SK-N-SH (cell line): ENCODE measurements at regions not wholly inside any gene's neighbourhood (a gene's known extent, or its start where the extent isn't known, plus 50 kb on each side); places are given as distances from the start of the nearest gene placed in this dataset.

Source experiments
- CTCF ChIA-PET: fragments of 300-600, 350-600 bp; formaldehyde crosslinking; extraction: SDS; loops from one replicate; lab custom pipeline; 2021; lab: Yijun Ruan, JAX
- POLR2A ChIA-PET: fragments of 350-600 bp; sonication (Branson Sonifier 250); formaldehyde crosslinking; extraction: SDS; loops from one replicate; lab custom pipeline; 2020; ENCODE audit warnings: antibody characterized with exemption, inconsistent platforms; lab: Yijun Ruan, JAX
- DNase-seq: peaks from one replicate; pipeline ENCODE4 v3.0.0; 2012
- H2AFZ ChIP-seq: fragments of 200-600 bp; sonication (generic); 2 replicates; pipeline ENCODE4 v1.8.1; 2016; ENCODE audit warnings: antibody characterized with exemption, mild to moderate bottlenecking, low read depth
- H3F3A ChIP-seq: fragments of 200-600 bp; sonication (generic); replicated peaks from 2 replicates; pipeline ENCODE3; 2016; ENCODE audit warnings: antibody characterized with exemption, mild to moderate bottlenecking; ENCODE audit not compliant: insufficient read depth
- H3K27ac ChIP-seq, 2 experiments: fragments of 200-500 bp in 1 of 2; fragments of 200-600 bp in 1 of 2; sonication (Bioruptor generic) in 1 of 2; sonication (generic), shearing (Covaris generic) in 1 of 2; 2 replicates each; pipeline versions ENCODE4 v1.5.1 to v1.6.1; 2014 to 2016; ENCODE audit warnings: low read depth in 2 of 2, inconsistent platforms in 1 of 2, low read length in 1 of 2, mild to moderate bottlenecking in 1 of 2, mixed read lengths in 1 of 2
- H3K27me3 ChIP-seq: fragments of 200-600 bp; sonication (generic), shearing (Covaris generic); 2 replicates; pipeline ENCODE4 v1.6.1; 2016; ENCODE audit warnings: mixed run types; ENCODE audit not compliant: insufficient read depth
- H3K36me3 ChIP-seq, 2 experiments: fragments of 200-500 bp in 1 of 2; fragments of 200-600 bp in 1 of 2; sonication (Bioruptor generic) in 1 of 2; sonication (generic) in 1 of 2; replicated peaks in 1 of 2; 2 replicates each; pipeline versions ENCODE3 to v1.5.1; 2014 to 2016; ENCODE audit warnings: low read length in 1 of 2, mild to moderate bottlenecking in 1 of 2; ENCODE audit not compliant: insufficient read depth in 2 of 2, control insufficient read depth in 1 of 2
- H3K4me1 ChIP-seq, 2 experiments: fragments of 200-500 bp in 1 of 2; fragments of 200-600 bp in 1 of 2; sonication (Bioruptor generic) in 1 of 2; sonication (generic), shearing (Covaris generic) in 1 of 2; 2 replicates each; pipeline versions ENCODE4 v1.5.1 to v1.6.1; 2014 to 2016; ENCODE audit warnings: low read depth in 1 of 2, low read length in 1 of 2, mixed run types in 1 of 2; ENCODE audit not compliant: insufficient read depth in 2 of 2, control insufficient read depth in 1 of 2
- H3K4me2 ChIP-seq: fragments of 200-600 bp; sonication (generic), shearing (Covaris generic); 2 replicates; pipeline ENCODE4 v1.6.1; 2017; ENCODE audit warnings: mixed run types
- H3K4me3 ChIP-seq, 2 experiments: fragments of 200-500 bp in 1 of 2; fragments of 200-600 bp in 1 of 2; sonication (Bioruptor generic) in 1 of 2; sonication (generic), shearing (Covaris generic) in 1 of 2; 2 replicates each; pipeline versions ENCODE4 v1.5.1 to v1.8.1; 2014 to 2016; ENCODE audit warnings: low read depth in 2 of 2, inconsistent platforms in 1 of 2, low read length in 1 of 2, mild to moderate bottlenecking in 1 of 2, mixed read lengths in 1 of 2, moderate library complexity in 1 of 2
- H3K79me2 ChIP-seq: fragments of 200-600 bp; sonication (generic); 2 replicates; pipeline ENCODE4 v1.8.1; 2017; ENCODE audit warnings: mild to moderate bottlenecking; ENCODE audit not compliant: insufficient read depth
- H3K9ac ChIP-seq: fragments of 200-600 bp; sonication (generic); 2 replicates; pipeline ENCODE4 v1.6.1; 2017; ENCODE audit warnings: mixed run types
- H3K9me2 ChIP-seq: fragments of 200-600 bp; sonication (generic); 2 replicates; pipeline ENCODE4 v1.6.1; 2017; ENCODE audit warnings: mixed run types
- H3K9me3 ChIP-seq: fragments of 200-600 bp; sonication (generic); 2 replicates; pipeline ENCODE4 v1.6.1; 2017; ENCODE audit warnings: mixed run types, mild to moderate bottlenecking, moderate library complexity
- H4K20me1 ChIP-seq: fragments of 200-600 bp; sonication (generic); 2 replicates; pipeline ENCODE4 v1.6.1; 2017; ENCODE audit warnings: mild to moderate bottlenecking, mixed run types; ENCODE audit not compliant: insufficient read depth
- ELF1 ChIP-seq: IDR thresholded peaks from 2 replicates; pipeline ENCODE4 v1.4.0; 2012
- EP300 ChIP-seq, 2 experiments: IDR thresholded peaks; 2 replicates each; pipeline versions ENCODE4 v1.4.0 to v1.6.1; 2012; ENCODE audit warnings: borderline replicate concordance in 1 of 2, low read depth in 1 of 2, low read length in 1 of 2
- FOXJ3 ChIP-seq: sonication (generic); formaldehyde crosslinking; IDR thresholded peaks from 2 replicates; pipeline ENCODE4 v1.5.1; 2020; ENCODE audit warnings: mild to moderate bottlenecking, missing genetic modification reagents
- FOXM1 ChIP-seq: IDR thresholded peaks from 2 replicates; pipeline ENCODE4 v1.4.0; 2012; ENCODE audit warnings: low read depth, mild to moderate bottlenecking
- GATA2 ChIP-seq: sonication (generic); formaldehyde crosslinking; IDR thresholded peaks from 2 replicates; pipeline ENCODE4 v1.5.0; 2020; ENCODE audit warnings: mild to moderate bottlenecking, missing genetic modification reagents
- MXI1 ChIP-seq: IDR thresholded peaks from 2 replicates; pipeline ENCODE4 v1.6.1; 2012; ENCODE audit warnings: mild to moderate bottlenecking, low read depth, low read length, improper control_type of control experiment
- POLR2AphosphoS5 ChIP-seq: IDR thresholded peaks from 2 replicates; pipeline ENCODE4 v1.6.1; 2012; ENCODE audit warnings: low read depth, low read length
- RAD21 ChIP-seq: IDR thresholded peaks from 2 replicates; pipeline ENCODE4 v1.6.1; 2012; ENCODE audit warnings: mild to moderate bottlenecking, low read length
- RXRA ChIP-seq: IDR thresholded peaks from 2 replicates; pipeline ENCODE4 v1.4.0; 2012; ENCODE audit warnings: low read depth, mild to moderate bottlenecking, borderline replicate concordance
- SIN3A ChIP-seq: IDR thresholded peaks from 2 replicates; pipeline ENCODE4 v1.6.1; 2012; ENCODE audit warnings: low read depth, mild to moderate bottlenecking, low read length, moderate library complexity, borderline replicate concordance
- SMC3 ChIP-seq: IDR thresholded peaks from 2 replicates; pipeline ENCODE4 v1.6.1; 2012; ENCODE audit warnings: low read depth, low read length, improper control_type of control experiment
- TEAD4 ChIP-seq: IDR thresholded peaks from 2 replicates; pipeline ENCODE4 v1.4.0; 2012; ENCODE audit warnings: mild to moderate bottlenecking, borderline replicate concordance; ENCODE audit not compliant: insufficient read depth
- WGBS: methylation state at CpG from one replicate; pipeline ENCODE4 v1.1.6; 2017; ENCODE audit warnings: low lambda C conversion rate; 5-methylcytosine and 5-hydroxymethylcytosine counted together
- TF ChIP-seq, protein P1 (sequence below): IDR thresholded peaks from 2 replicates; pipeline ENCODE4 v1.6.1; 2012; ENCODE audit warnings: mild to moderate bottlenecking, low read depth, low read length, moderate library complexity
- TF ChIP-seq, protein P2 (sequence below): IDR thresholded peaks from 2 replicates; pipeline ENCODE4 v1.4.0; 2012; ENCODE audit warnings: low read depth, borderline replicate concordance
- TF ChIP-seq, protein P3 (sequence below): fragments of 150-350 bp; IDR thresholded peaks from 2 replicates; pipeline ENCODE4 v1.6.1; 2017; ENCODE audit warnings: antibody characterized with exemption, low read length, low read depth, borderline replicate concordance

DNA sequence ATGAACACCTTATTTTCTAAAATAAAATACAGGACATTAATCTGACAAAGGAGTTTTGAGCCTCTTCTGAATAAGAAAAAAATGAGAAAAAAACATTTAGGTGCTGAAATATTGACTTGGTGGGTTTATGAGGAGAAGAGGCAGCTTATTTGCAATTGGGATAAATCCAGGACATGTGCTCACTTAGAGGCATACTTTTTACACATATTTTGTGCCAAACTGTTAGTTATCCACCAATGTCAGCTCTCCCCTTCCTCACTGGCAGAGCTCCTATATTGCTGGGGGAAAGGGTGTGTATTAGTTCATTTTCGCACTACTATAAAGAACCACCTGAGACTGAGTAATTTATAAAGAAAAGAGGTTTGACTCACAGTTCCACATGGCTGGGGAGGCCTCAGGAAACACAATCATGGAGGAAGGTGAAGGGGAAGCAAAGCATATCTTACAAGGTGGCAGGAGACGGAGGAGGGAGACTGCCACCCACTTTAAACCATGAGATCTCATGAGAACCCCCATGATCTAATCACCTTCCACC is 135.4 kb upstream of the EGLN3 start:
- Histone ChIP-seq H3K9me3 (no peaks in the 10 kb centered on the region), H3K4me2 (no peak overlapping the region), H3K36me3 (no peaks in the 10 kb centered on the region), H3F3A (peaks cover 3% of the 10 kb centered on the region), H4K20me1 (no peaks in the 10 kb centered on the region), H3K79me2 (no peaks in the 10 kb centered on the region), H3K4me3 (no peak overlapping the region)
- CTCF ChIA-PET, result interaction anchor here (0.9 to 1.3 kb wide), 2 partner anchors 12 kb away, joined by 5 to 6 read pairs; no protein-coding TSS in a partner anchor
- no peak for TF ChIP-seq ELF1
- no peak for TF ChIP-seq MXI1
- TF ChIP-seq, protein P1, sequence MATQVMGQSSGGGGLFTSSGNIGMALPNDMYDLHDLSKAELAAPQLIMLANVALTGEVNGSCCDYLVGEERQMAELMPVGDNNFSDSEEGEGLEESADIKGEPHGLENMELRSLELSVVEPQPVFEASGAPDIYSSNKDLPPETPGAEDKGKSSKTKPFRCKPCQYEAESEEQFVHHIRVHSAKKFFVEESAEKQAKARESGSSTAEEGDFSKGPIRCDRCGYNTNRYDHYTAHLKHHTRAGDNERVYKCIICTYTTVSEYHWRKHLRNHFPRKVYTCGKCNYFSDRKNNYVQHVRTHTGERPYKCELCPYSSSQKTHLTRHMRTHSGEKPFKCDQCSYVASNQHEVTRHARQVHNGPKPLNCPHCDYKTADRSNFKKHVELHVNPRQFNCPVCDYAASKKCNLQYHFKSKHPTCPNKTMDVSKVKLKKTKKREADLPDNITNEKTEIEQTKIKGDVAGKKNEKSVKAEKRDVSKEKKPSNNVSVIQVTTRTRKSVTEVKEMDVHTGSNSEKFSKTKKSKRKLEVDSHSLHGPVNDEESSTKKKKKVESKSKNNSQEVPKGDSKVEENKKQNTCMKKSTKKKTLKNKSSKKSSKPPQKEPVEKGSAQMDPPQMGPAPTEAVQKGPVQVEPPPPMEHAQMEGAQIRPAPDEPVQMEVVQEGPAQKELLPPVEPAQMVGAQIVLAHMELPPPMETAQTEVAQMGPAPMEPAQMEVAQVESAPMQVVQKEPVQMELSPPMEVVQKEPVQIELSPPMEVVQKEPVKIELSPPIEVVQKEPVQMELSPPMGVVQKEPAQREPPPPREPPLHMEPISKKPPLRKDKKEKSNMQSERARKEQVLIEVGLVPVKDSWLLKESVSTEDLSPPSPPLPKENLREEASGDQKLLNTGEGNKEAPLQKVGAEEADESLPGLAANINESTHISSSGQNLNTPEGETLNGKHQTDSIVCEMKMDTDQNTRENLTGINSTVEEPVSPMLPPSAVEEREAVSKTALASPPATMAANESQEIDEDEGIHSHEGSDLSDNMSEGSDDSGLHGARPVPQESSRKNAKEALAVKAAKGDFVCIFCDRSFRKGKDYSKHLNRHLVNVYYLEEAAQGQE, result no peak
- no peak for TF ChIP-seq RAD21
- TF ChIP-seq SIN3A, result no peak
- TF ChIP-seq POLR2AphosphoS5, result no peak
- no peak for TF ChIP-seq FOXM1
- TF ChIP-seq RXRA, result no peak
- TF ChIP-seq, protein P2, sequence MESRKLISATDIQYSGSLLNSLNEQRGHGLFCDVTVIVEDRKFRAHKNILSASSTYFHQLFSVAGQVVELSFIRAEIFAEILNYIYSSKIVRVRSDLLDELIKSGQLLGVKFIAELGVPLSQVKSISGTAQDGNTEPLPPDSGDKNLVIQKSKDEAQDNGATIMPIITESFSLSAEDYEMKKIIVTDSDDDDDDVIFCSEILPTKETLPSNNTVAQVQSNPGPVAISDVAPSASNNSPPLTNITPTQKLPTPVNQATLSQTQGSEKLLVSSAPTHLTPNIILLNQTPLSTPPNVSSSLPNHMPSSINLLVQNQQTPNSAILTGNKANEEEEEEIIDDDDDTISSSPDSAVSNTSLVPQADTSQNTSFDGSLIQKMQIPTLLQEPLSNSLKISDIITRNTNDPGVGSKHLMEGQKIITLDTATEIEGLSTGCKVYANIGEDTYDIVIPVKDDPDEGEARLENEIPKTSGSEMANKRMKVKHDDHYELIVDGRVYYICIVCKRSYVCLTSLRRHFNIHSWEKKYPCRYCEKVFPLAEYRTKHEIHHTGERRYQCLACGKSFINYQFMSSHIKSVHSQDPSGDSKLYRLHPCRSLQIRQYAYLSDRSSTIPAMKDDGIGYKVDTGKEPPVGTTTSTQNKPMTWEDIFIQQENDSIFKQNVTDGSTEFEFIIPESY, result no peak
- no peak for TF ChIP-seq GATA2 (CRISPR knock-in tag)
- TF ChIP-seq EP300 (IDR thresholded peaks at IDR 0.05; ENCODE audit: borderline replicate concordance in 1 of 2, low read depth in 1 of 2, low read length in 1 of 2), result no peak
- TF ChIP-seq FOXJ3, result no peak
- no peak for TF ChIP-seq TEAD4
- no peak for TF ChIP-seq SMC3
- TF ChIP-seq, protein P3, sequence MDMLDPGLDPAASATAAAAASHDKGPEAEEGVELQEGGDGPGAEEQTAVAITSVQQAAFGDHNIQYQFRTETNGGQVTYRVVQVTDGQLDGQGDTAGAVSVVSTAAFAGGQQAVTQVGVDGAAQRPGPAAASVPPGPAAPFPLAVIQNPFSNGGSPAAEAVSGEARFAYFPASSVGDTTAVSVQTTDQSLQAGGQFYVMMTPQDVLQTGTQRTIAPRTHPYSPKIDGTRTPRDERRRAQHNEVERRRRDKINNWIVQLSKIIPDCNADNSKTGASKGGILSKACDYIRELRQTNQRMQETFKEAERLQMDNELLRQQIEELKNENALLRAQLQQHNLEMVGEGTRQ, result no peak
- TF ChIP-seq, all 33 proteins: peak for 0
- peaks cover 3 to 5% of the 10 kb centered on the region in 2 experiments; a peak in 3 of 4 replicates for H3K4me1 ChIP-seq
- POLR2A ChIA-PET, result no interaction called here
- DNase-seq, result no peak
- no peak overlapping the region for H2AFZ ChIP-seq
- peaks cover 11% of the 10 kb centered on the region; the same call in 1 of the 2 replicates for H3K27me3 ChIP-seq
- H3K9me2 ChIP-seq, result no peaks in the 10 kb centered on the region
- no peak overlapping the region for H3K27ac ChIP-seq
- WGBS, result 72% methylated on average over 2 of the region's 2 CpGs
- H3K9ac ChIP-seq, result no peak overlapping the region
